SK-N-SH treated with all-trans-retinoic acid at 6 μM for 48 hours (cell line): ENCODE measurements at regions not wholly inside any gene's neighbourhood (a gene's known extent, or its start where the extent isn't known, plus 50 kb on each side); places are given as distances from the start of the nearest gene placed in this dataset.

Experiments
- ATAC-seq: fragments of 200-7000 bp; cut with Tn5 transposase; 3 replicates; pipeline ENCODE4 v1.9.1; 2020; ENCODE audit warnings: mild to moderate bottlenecking, moderate library complexity
- ARNTL ChIP-seq: fragments of 450-650 bp; formaldehyde crosslinking; IDR thresholded peaks from 2 replicates; pipeline ENCODE4 v1.5.0; 2020; ENCODE audit warnings: low read depth, mild to moderate bottlenecking, moderate library complexity, borderline replicate concordance
- BACH2 ChIP-seq: fragments of 250-450 bp; sonication (Bioruptor Pico); IDR thresholded peaks from 2 replicates; pipeline ENCODE4 v1.9.0; 2021; ENCODE audit warnings: mild to moderate bottlenecking, borderline replicate concordance
- CSDC2 ChIP-seq: fragments of 250-450 bp; sonication (Bioruptor Pico); IDR thresholded peaks from 2 replicates; pipeline ENCODE4 v1.5.0; 2020; ENCODE audit warnings: mild to moderate bottlenecking, moderate library complexity
- CSRNP3 ChIP-seq: fragments of 250-450 bp; sonication (Bioruptor Pico); IDR thresholded peaks from 2 replicates; pipeline ENCODE4 v1.5.1; 2021; ENCODE audit warnings: mild to moderate bottlenecking, moderate library complexity
- GLIS3 ChIP-seq: fragments of 250-450 bp; sonication (Bioruptor Pico); IDR thresholded peaks from 2 replicates; pipeline ENCODE4 v1.5.0; 2020; ENCODE audit warnings: mild to moderate bottlenecking, moderate library complexity
- ISL1 ChIP-seq: fragments of 250-450 bp; sonication (Bioruptor Pico); IDR thresholded peaks from 2 replicates; pipeline ENCODE4 v2.1.2; 2022; ENCODE audit warnings: mild to moderate bottlenecking, moderate library complexity
- OSR1 ChIP-seq: fragments of 250-450 bp; sonication (Bioruptor Pico); IDR thresholded peaks from 2 replicates; pipeline ENCODE4 v1.8.0; 2022; ENCODE audit warnings: moderate library complexity, mild to moderate bottlenecking, inconsistent platforms
- PATZ1 ChIP-seq: fragments of 250-450 bp; sonication (Bioruptor Pico); IDR thresholded peaks from 2 replicates; pipeline ENCODE4 v1.8.0; 2020; ENCODE audit warnings: mild to moderate bottlenecking, moderate library complexity, borderline replicate concordance
- POU6F1 ChIP-seq: fragments of 250-450 bp; sonication (Bioruptor Pico); IDR thresholded peaks from 2 replicates; pipeline ENCODE4 v1.8.0; 2021; ENCODE audit warnings: low read depth, mild to moderate bottlenecking, moderate library complexity, borderline replicate concordance
- PPARA ChIP-seq: fragments of 250-450 bp; sonication (Bioruptor Pico); IDR thresholded peaks from 2 replicates; pipeline ENCODE4 v1.5.0; 2020; ENCODE audit warnings: mild to moderate bottlenecking, borderline replicate concordance
- RARB ChIP-seq: fragments of 250-450 bp; sonication (Bioruptor Pico); IDR thresholded peaks from 2 replicates; pipeline ENCODE4 v1.8.0; 2021; ENCODE audit warnings: mild to moderate bottlenecking, moderate library complexity
- SNAI2 ChIP-seq: fragments of 250-450 bp; sonication (Bioruptor Pico); IDR thresholded peaks from 2 replicates; pipeline ENCODE4 v1.5.0; 2020; ENCODE audit warnings: mild to moderate bottlenecking, moderate library complexity
- TCF4 ChIP-seq: fragments of 250-450 bp; sonication (Bioruptor Pico); IDR thresholded peaks from 2 replicates; pipeline ENCODE4 v1.8.0; 2021; ENCODE audit warnings: mild to moderate bottlenecking, moderate library complexity, borderline replicate concordance
- TOX ChIP-seq: fragments of 250-450 bp; sonication (Bioruptor Pico); IDR thresholded peaks from 2 replicates; pipeline ENCODE4 v1.8.0; 2021; ENCODE audit warnings: mild to moderate bottlenecking, moderate library complexity, borderline replicate concordance
- ZC3H10 ChIP-seq: fragments of 250-450 bp; sonication (Bioruptor Pico); IDR thresholded peaks from 2 replicates; pipeline ENCODE4 v1.5.1; 2021; ENCODE audit warnings: mild to moderate bottlenecking, moderate library complexity
- ZFP3 ChIP-seq: fragments of 250-450 bp; sonication (Bioruptor Pico); IDR thresholded peaks from 2 replicates; pipeline ENCODE4 v1.5.0; 2020; ENCODE audit warnings: mild to moderate bottlenecking, moderate library complexity
- ZFP30 ChIP-seq: fragments of 450-650 bp; formaldehyde crosslinking; IDR thresholded peaks from 2 replicates; pipeline ENCODE4 v1.5.0; 2022; ENCODE audit warnings: mild to moderate bottlenecking, moderate library complexity
- ZNF565 ChIP-seq: fragments of 450-650 bp; formaldehyde crosslinking; conservative IDR thresholded peaks from 2 replicates; pipeline ENCODE4 v1.5.0; 2020; ENCODE audit warnings: low read depth, mild to moderate bottlenecking, moderate library complexity
- ZNF70 ChIP-seq: fragments of 450-650 bp; formaldehyde crosslinking; IDR thresholded peaks from 2 replicates; pipeline ENCODE4 v1.5.0; 2020; ENCODE audit warnings: mild to moderate bottlenecking, moderate library complexity
- ZNF8 ChIP-seq: fragments of 450-650 bp; formaldehyde crosslinking; IDR thresholded peaks from 2 replicates; pipeline ENCODE4 v1.5.0; 2020; ENCODE audit warnings: mild to moderate bottlenecking, moderate library complexity
- TF ChIP-seq, protein P1 (sequence below): fragments of 250-450 bp; sonication (Bioruptor Pico); IDR thresholded peaks from 2 replicates; pipeline ENCODE4 v1.5.0; 2020; ENCODE audit warnings: mild to moderate bottlenecking, moderate library complexity
- TF ChIP-seq, protein P2 (sequence below): fragments of 250-450 bp; sonication (Bioruptor Pico); IDR thresholded peaks from 2 replicates; pipeline ENCODE4 v1.5.1; 2020; ENCODE audit warnings: low read depth, mild to moderate bottlenecking, moderate library complexity

- TF ChIP-seq, protein P1, sequence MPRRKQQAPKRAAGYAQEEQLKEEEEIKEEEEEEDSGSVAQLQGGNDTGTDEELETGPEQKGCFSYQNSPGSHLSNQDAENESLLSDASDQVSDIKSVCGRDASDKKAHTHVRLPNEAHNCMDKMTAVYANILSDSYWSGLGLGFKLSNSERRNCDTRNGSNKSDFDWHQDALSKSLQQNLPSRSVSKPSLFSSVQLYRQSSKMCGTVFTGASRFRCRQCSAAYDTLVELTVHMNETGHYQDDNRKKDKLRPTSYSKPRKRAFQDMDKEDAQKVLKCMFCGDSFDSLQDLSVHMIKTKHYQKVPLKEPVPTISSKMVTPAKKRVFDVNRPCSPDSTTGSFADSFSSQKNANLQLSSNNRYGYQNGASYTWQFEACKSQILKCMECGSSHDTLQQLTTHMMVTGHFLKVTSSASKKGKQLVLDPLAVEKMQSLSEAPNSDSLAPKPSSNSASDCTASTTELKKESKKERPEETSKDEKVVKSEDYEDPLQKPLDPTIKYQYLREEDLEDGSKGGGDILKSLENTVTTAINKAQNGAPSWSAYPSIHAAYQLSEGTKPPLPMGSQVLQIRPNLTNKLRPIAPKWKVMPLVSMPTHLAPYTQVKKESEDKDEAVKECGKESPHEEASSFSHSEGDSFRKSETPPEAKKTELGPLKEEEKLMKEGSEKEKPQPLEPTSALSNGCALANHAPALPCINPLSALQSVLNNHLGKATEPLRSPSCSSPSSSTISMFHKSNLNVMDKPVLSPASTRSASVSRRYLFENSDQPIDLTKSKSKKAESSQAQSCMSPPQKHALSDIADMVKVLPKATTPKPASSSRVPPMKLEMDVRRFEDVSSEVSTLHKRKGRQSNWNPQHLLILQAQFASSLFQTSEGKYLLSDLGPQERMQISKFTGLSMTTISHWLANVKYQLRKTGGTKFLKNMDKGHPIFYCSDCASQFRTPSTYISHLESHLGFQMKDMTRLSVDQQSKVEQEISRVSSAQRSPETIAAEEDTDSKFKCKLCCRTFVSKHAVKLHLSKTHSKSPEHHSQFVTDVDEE (CRISPR knock-in tag) = no peak
- no peak for TF ChIP-seq ISL1 (CRISPR knock-in tag)
- no peak for TF ChIP-seq BACH2 (CRISPR knock-in tag)
- TF ChIP-seq PATZ1 = no peak
- no peak for TF ChIP-seq SNAI2 (CRISPR knock-in tag)
- TF ChIP-seq RARB (CRISPR knock-in tag) = no peak
- no peak for TF ChIP-seq TCF4 (CRISPR knock-in tag)
- no peak for TF ChIP-seq ZC3H10 (CRISPR knock-in tag)
- TF ChIP-seq CSRNP3 (CRISPR knock-in tag) = no peak
- TF ChIP-seq GLIS3 (CRISPR knock-in tag) = no peak
- no peak for TF ChIP-seq ZNF70
- TF ChIP-seq ZNF565 (CRISPR knock-in tag) = no peak
- no peak for TF ChIP-seq ZFP3 (CRISPR knock-in tag)
- TF ChIP-seq ARNTL (CRISPR knock-in tag) = no peak
- TF ChIP-seq, protein P2, sequence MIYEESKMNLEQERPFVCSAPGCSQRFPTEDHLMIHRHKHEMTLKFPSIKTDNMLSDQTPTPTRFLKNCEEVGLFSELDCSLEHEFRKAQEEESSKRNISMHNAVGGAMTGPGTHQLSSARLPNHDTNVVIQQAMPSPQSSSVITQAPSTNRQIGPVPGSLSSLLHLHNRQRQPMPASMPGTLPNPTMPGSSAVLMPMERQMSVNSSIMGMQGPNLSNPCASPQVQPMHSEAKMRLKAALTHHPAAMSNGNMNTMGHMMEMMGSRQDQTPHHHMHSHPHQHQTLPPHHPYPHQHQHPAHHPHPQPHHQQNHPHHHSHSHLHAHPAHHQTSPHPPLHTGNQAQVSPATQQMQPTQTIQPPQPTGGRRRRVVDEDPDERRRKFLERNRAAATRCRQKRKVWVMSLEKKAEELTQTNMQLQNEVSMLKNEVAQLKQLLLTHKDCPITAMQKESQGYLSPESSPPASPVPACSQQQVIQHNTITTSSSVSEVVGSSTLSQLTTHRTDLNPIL (CRISPR knock-in tag) = no peak
- TF ChIP-seq TOX (CRISPR knock-in tag) = no peak
- TF ChIP-seq OSR1 (CRISPR knock-in tag) = no peak
- no peak for TF ChIP-seq CSDC2
- TF ChIP-seq ZFP30 (CRISPR knock-in tag) = no peak
- no peak for TF ChIP-seq POU6F1
- ATAC-seq = no peak
These were observed 618.6 kb upstream of the CPEB2 start for GRCh38 chr4:14383652-14384051.

- no peak for ATAC-seq
- TF ChIP-seq ZNF8 (CRISPR knock-in tag) = no peak
- no peak for TF ChIP-seq ZFP30 (CRISPR knock-in tag)
- TF ChIP-seq ISL1 (CRISPR knock-in tag) = no peak
- TF ChIP-seq ZNF565 (CRISPR knock-in tag) = no peak
- TF ChIP-seq CSRNP3 (CRISPR knock-in tag) = no peak
- no peak for TF ChIP-seq RARB (CRISPR knock-in tag)
- no peak for TF ChIP-seq POU6F1
- no peak for TF ChIP-seq CSDC2
- no peak for TF ChIP-seq ZC3H10 (CRISPR knock-in tag)
- TF ChIP-seq BACH2 (CRISPR knock-in tag) = no peak
- TF ChIP-seq ARNTL (CRISPR knock-in tag) = no peak
- no peak for TF ChIP-seq PPARA (CRISPR knock-in tag)
- TF ChIP-seq GLIS3 (CRISPR knock-in tag) = no peak
- TF ChIP-seq OSR1 (CRISPR knock-in tag) = no peak
- no peak for TF ChIP-seq TCF4 (CRISPR knock-in tag)
- TF ChIP-seq, protein P2 (CRISPR knock-in tag) = no peak
- TF ChIP-seq TOX (CRISPR knock-in tag) = no peak
These were observed 617.5 kb upstream of the CPEB2 start for GRCh38 chr4:14384824-14385223.
